ENCODE measurements at regions not wholly inside any gene's neighbourhood (a gene's known extent, or its start where the extent isn't known, plus 50 kb on each side); places are given as distances from the start of the nearest gene placed in this dataset.

GRCh38 chr4:155085843-155086530 lies 122.4 kb upstream of the NPY2R start:
- WGBS, 3 donors: 52 to 77% (median 54%) methylated on average over 3 of the region's 3 CpGs

GRCh38 chr4:155094201-155094820 lies 114.1 kb upstream of the NPY2R start:
- TF ChIP-seq EP300 (IDR thresholded peaks at IDR 0.05) (no peak), POLR2A (IDR thresholded peaks at IDR 0.05) (no peak), CTCF (IDR thresholded peaks at IDR 0.05) (no peak)
- Histone ChIP-seq H3K36me3 (no peaks in the 10 kb centered on the region), H3K4me1 (ENCODE audit: insufficient read depth) (no peaks in the 10 kb centered on the region), H3K27ac (no peak overlapping the region), H3K4me3 (no peak overlapping the region), H3K9me3 (no peaks in the 10 kb centered on the region), H3K27me3 (no peaks in the 10 kb centered on the region)
- no peak for DNase-seq
- intact Hi-C loops (cut with DNase I): no loop called here
- 48 to 60% (median 56%) methylated on average over 3 of the region's 3 CpGs for WGBS, 3 donors

More at GRCh38 chr4:155085843-155086530, 122.4 kb upstream of the NPY2R start:
- Histone ChIP-seq H3K4me3 (no peak overlapping the region), H3K9me3 (no peaks in the 10 kb centered on the region), H3K4me1 (ENCODE audit: insufficient read depth) (no peaks in the 10 kb centered on the region), H3K36me3 (no peaks in the 10 kb centered on the region), H3K27me3 (no peaks in the 10 kb centered on the region), H3K27ac (no peak overlapping the region)
- DNase-seq: no peak
- intact Hi-C loops (cut with DNase I): no loop called here
- TF ChIP-seq CTCF (IDR thresholded peaks at IDR 0.05) (no peak), POLR2A (IDR thresholded peaks at IDR 0.05) (no peak)

GRCh38 chr4:155099231-155099630 lies 109.2 kb upstream of the NPY2R start:
- intact Hi-C loops (cut with DNase I): no loop called here
- Histone ChIP-seq H3K9me3 (no peaks in the 10 kb centered on the region), H3K36me3 (no peaks in the 10 kb centered on the region), H3K27ac (no peak overlapping the region), H3K27me3 (no peaks in the 10 kb centered on the region), H3K4me1 (ENCODE audit: insufficient read depth) (no peaks in the 10 kb centered on the region), H3K4me3 (no peak overlapping the region)
- TF ChIP-seq EP300 (IDR thresholded peaks at IDR 0.05) (no peak), POLR2A (IDR thresholded peaks at IDR 0.05) (no peak), CTCF (IDR thresholded peaks at IDR 0.05) (no peak)
- 65 to 78% (median 76%) methylated on average over 1 of the region's 1 CpG for WGBS, 3 donors
- no peak for DNase-seq

GRCh38 chr4:155106629-155107028 lies 101.8 kb upstream of the NPY2R start:
- no peak for DNase-seq
- intact Hi-C loops (cut with DNase I): no loop called here
- H3K27me3 ChIP-seq: no peaks in the 10 kb centered on the region
- TF ChIP-seq CTCF (IDR thresholded peaks at IDR 0.05) (no peak), EP300 (IDR thresholded peaks at IDR 0.05) (no peak), POLR2A (IDR thresholded peaks at IDR 0.05) (no peak)
- no peak overlapping the region for H3K4me3 ChIP-seq
- 60 to 78% (median 72%) methylated on average over 1 of the region's 1 CpG for WGBS, 3 donors
- H3K4me1 ChIP-seq (ENCODE audit: insufficient read depth): no peaks in the 10 kb centered on the region
- no peaks in the 10 kb centered on the region for H3K36me3 ChIP-seq
- no peaks in the 10 kb centered on the region for H3K9me3 ChIP-seq
- no peak overlapping the region for H3K27ac ChIP-seq

Data from ovary (tissue), 7 donors.